Stimulated activated CD4-positive, alpha-beta T cell treated with anti-CD3 and anti-CD28 coated beads, Interleukin-1b, Interleukin-23, amount 100 ng/mL, for 48 hours (primary cell): ENCODE measurements at regions not wholly inside any gene's neighbourhood (a gene's known extent, or its start where the extent isn't known, plus 50 kb on each side); places are given as distances from the start of the nearest gene placed in this dataset.
"Not testable (repeated sequence)": the region's sequence is repeated elsewhere in the genome, so short reads cannot be mapped to it uniquely, and the experiment has no call there.

Experiments
- DNase-seq: peaks from one replicate; pipeline ENCODE4 v3.0.0-alpha.2; 2020

DNA sequence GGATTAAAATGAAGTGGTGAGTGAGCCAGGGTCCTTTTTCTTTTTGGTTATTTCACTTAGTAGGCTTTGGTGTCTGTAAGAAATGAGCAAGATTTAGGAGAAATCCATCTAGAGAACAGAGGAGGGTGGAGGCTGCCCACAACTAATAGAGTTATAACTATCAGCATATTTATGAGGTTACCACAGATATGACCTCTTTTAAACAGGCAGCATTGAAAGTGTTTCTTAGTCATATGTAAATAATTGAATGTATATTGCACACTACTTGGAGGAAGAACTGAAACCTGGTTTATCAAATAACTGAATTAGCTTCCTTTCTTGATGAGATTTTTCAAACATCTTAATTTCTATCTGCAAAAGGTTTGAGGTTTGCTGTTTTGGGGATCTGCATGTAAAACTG lies 483.1 kb upstream of the PIK3R1 start:
- DNase-seq: no peak

DNA sequence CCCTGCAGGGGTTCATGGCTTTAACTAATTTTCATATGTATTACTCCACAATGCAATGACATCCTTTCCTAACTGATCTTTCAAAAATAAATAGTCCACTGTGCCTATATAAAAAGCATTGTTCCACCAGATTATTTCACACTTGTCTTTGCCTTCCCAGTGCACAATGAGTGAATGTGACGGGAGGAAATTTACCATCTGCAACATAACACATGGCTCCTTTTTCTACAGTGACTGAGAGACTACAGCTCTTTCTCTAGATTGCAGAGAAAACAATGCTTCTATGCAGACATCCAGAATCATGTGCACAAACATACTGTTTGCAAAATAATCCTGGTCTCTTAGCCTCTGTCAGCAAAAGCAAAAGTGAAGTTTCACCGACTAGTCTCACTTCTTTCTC lies 483.7 kb upstream of the PIK3R1 start:
- no peak for DNase-seq

DNA sequence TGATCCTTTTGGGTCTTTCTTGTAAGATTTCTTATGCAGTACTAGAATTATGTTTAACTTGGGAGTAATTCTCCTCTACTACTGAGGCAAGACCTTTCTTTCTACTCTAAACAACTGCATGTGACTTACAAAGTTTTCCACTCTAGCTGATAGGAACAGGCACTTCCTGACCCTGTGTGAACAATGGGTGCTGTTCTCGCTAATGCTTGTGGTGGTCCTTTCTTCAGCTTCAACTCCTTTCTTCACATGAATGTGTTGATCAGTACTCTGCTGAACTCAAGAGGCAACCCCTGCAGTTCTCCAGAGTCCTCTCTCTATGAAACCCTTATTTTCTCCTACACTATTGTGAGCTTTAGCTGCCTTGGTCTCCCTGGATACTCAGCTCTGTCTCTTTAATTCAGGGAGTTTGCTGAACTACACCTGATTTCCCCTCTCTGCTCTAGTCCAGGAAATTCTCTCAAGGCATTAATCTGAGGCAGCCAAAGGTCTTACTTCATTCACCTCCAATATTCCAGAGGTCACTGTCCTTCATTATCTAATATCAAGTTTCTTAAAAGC lies 484.6 kb upstream of the PIK3R1 start:
- no peak for DNase-seq

DNA sequence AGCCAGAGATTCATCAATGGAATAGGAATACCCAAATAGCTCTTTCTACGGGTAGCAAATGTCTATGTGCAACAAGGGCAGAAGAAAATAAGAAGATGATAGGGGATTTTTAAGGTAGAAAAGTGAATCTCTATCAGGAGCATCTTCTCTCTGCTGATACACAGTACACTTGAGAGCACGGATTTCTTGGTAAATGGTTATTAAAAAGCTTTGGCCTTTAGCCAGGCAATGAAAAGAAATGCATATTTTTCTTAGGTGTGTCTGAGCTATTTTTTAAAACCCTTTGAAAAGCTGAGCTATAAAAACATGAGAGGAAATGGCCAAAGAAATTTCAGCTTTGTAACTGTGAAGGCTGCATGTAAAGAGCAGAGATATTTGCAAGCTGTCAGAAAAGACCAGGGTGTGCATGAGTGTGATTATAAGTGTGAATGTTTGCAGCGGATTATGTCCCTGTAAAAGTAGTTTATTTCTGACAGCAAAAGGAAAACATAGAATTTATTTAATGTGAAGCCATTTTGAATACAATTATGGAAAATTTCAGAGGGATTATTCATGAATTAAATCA lies 487.1 kb upstream of the PIK3R1 start:
- no peak for DNase-seq

DNA sequence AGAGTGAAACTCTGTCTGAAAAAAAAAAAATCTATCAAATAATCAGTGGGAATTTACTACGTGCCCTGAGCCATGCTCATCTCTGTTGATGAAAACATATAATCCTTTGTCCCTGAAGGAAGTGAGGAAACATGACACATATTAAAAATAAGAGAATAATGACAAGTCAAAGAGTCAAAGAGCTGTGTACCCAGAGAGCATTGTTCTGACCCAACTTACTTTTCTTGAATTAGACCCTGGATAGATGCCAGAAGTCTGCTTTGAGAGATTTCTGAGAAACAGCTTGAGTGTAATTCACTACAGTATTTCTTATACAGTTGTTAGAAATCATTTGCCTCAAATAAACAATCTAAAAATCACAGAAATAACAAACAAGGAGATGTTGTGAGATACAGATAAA lies 490.0 kb upstream of the PIK3R1 start:
- no peak for DNase-seq

DNA sequence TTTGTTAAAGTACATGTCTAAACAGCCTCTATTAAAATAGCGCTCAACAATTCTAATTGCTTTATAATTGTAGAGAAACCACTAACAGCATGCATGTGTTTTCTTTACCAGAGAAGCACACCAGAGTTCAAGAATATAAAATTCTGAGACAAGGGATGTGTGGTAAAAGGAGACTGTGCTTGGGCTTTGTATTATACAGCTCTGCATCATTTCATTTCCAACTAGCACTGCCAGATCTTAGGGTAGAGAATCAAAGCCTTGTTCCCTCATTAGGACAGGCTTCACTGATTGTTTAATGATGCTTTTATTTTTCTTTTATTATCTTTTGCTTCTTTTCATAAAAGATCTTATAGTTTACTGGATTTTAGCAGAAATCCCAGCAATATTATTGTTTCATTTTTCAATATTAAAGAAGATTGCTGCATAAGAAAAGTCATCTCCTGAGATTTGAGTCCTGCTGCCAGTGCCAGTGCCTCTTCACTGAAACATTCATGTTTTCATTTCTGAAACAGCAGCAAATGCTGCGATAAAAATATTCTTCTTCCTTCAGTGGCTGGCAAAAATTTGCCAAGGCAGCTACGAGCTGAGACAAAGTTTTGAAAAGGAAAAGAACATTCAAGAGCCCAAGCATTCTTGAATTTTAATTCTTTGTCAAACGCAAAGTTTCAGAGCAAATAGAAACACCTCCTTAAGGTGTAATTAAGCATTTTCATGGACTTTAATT lies 491.0 kb upstream of the PIK3R1 start:
- no peak for DNase-seq

DNA sequence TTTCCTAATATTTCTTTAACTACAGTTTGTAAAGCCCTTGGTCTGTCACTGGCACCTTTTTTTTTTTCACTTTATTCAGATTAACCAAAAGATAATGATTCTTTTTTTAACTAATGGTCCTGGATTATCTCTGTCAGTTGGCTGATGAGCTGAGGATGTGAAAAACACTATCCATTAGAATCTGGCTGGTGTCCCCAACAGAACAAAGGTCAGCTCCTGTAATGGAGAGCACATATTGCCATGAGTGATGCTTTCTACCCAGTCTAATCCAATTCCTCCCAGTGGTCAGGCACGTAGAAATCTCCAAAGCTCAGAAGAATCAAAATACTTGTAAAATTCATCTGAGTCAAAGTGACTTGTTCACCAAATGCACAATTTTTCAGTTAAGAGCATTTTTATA lies 491.7 kb upstream of the PIK3R1 start:
- no peak for DNase-seq

DNA sequence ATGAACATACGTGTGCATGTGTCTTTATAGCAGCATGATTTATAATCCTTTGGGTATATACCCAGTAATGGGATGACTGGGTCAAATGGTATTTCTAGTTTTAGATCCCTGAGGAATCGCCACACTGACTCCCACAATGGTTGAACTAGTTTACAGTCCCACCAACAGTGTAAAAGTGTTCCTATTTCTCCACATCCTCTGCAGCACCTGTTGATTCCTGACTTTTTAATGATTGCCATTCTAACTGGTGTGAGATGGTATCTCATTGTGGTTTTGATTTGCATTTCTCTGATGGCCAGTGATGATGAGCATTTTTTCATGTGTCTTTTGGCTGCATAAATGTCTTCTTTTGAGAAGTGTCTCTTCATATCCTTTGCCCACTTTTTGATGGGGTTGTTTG lies 493.0 kb upstream of the PIK3R1 start:
- not testable (repeated sequence) for DNase-seq

DNA sequence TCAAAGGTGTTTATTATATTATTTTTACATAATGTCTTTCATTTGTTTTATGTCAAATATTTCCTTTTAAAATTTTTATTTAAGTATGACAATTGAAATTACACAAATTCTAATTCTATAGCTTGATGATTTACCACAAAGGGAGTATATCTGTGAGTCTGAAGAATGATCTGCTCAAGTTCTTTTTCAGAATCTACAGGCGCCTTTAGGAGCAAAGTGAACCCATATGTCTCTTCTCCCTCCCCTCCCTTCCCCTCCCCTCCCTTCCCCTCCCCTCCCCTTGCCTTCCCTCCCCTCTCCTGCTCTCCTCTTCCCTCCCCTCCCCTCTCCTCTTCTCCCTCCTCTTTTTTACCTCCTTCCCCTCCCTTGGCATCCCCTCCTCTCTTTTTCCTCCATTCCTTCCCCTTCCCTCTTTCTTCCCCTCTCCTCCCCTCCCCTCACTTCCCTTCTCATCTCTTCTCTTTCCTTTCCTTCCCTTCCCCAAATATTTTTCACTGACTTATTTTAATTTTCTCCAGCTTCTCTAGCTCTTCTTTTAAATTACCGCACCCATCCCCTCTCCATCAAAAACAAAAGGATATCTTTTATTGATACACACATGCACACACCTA lies 495.3 kb upstream of the PIK3R1 start:
- DNase-seq: no peak

DNA sequence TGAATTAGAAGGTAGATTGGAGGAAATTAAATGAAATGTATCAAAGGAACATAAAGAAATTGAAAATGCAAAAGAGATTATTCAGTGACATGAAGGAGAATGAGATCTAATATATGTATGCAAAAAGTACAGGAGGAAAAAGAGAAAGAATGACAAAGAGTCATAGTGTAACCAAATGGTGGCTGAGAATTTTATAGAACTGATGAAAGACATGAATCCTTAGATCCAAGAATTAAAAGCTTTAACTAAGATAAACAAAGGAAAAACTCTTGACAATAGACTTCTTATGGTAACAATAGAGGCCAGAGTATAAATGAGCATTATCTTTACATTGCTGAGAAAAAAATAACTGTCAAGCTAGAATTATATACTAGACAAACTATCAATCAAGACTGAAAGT lies 505.4 kb upstream of the CD180 start:
- no peak for DNase-seq

DNA sequence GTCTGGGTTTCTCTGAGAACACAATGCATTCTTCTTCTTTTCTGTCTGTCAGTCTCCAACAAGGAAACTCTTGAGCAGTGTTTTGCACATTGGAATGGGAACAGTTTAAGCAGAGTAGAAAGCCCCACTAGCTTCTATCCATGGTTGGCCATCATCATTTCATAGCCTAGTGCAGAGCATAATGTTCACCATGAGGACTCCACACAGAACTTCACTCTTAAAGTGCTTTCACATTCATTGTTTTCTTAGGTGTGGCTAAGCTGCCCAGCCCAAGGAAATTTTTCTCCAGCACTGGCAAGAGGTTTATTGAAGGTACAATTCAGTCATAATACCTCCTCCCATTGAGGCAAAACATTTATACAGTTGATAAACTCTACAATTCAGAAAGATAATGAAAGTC lies 503.0 kb upstream of the CD180 start:
- DNase-seq: no peak

DNA sequence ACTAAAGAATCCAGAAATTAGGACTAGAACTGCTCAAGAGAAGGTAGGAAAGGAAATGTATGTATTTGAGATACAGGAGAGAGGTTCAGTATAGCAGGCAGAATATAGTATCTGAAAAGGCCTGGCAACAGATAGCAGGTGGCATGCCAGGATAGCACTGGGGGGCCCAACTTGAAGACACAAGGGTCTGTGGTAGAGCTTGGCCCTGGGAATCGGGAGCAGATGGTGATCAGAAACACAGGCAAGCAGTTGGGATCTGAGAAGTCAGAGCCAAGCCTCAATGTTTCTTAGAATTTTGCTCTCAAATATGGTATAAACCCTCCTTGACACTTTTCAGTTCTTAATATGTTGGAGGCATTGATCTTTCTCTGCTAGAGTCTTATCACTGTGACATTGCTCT lies 499.8 kb upstream of the CD180 start:
- DNase-seq: no peak

DNA sequence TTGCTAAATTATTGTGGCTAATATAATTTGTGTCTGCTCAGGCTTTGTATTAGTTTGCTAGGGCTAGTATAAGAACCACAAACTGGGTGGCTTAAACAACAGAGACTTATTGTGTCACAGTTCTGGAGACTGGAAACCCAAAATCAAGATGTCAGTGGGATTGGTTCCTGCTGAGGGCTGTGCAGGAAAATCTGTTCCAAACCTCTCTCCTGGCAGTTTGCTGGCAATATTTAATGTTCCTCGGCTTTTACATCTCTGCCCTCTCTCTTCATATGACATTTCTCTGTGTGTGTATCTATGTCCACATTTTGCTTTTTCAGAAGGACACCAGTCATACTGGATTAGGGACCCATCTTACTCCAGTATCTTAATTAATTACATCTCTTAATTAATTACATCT lies 498.8 kb upstream of the CD180 start:
- DNase-seq: no peak

DNA sequence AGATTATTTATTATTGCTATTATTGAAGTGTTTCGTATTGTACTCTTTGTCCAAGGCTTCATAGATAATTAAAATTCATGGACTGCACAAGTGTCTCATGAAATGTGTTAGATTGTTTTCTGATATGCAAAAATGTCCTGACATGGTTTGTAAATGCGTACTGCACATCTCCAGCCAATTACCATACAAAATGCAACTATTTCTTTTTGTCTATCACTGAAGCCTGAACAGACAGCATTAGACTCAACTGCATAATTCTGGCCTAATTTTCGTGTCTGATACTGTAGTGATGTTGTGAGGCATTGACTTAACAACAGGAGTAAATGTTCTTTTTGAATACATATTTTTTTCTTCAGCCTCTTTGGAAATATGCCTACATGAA lies 498.2 kb upstream of the CD180 start:
- DNase-seq: no peak

DNA sequence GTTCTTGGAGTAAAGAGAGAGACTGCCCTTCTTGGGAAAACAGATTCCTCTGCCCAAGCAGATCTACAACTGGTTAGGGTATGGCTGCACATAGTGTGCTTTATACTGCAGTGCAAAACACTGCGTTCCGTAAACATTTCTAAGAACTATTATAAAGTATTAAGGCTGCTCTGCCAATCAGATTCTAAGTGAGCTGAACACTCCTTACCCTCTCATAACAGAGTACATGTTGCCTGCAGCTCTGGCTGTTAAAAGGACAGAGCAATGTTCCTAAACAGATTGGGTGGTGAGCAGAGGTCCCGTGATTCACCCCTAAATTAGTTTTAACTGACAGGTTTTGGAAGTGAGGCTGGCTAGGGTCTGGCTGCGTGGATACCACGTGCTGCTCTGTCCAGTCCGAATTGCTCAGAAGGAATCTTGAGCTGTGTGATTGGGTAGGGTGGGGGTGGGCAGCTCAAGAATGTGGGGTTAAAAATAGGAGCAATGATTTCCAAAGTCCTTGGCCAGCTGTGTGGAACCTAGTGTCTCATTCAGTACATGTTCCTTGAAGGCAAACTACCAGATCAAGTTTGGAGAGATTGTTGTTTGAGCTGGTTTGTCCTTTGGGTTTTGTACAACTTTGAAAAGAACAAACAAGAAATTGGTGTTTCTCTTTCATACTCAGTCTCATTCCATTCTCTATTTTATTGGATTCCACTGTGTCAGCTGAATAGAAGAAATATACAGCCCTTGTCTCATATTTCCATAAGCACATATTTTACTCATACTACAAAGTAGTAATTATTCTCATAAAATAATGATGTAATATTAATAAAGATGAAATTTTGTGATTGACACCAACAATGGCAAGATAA lies 497.6 kb upstream of the CD180 start:
- DNase-seq: no peak

DNA sequence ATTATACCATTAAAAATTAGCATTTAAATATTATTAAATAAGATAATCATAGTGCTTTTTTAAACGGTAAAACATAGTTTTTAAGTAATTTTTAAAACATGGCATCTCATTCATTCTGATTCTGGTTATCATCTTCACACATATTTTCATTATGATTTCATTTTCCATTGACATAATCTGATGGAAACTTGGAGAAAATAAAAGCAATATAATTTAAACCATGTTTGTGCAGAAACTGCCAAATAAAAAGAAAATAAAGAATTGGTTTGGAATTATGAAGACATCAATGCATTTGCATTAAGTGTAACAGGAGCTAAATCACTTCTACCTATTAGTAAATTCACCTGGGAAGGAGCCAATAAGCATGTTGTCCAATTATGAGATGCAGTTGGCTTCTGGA lies 490.1 kb upstream of the CD180 start:
- DNase-seq: no peak

DNA sequence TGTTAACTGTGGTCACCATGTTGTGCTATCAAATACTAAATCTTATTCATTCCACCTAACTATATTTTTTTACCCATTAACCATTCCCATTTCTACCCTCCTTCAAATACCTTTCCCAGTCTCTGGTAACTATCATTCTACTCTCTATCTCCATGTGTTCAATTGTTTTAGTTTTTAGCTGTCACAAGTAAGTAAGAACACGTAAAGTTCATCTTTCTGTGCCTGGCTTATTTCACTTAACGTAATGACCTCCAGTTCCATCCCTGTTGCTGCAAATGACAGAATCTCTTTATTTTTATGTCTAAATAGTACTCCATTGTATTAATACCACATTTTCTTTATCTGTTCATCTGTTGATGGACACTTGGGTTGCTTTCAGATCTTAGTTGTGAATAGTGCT lies 485.1 kb upstream of the CD180 start:
- no peak for DNase-seq

DNA sequence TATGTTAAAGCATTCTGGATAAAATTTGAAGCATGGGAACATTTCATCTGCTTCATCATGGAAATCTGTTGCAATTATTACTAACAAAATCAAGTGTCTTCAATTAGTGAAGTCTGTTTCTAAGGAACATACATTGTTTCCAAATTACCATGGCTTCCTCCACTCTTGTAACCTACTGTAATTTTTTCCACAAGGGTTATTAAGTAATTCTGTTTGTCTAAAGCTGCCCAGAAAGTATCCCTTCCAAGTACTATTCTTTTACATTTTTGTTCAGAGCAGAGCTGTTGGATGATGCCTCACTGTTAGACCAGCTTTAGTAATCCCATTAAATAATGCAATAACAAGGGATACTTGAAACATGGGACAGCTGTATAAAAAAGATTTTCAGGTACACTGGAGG lies 483.5 kb upstream of the CD180 start:
- no peak for DNase-seq

DNA sequence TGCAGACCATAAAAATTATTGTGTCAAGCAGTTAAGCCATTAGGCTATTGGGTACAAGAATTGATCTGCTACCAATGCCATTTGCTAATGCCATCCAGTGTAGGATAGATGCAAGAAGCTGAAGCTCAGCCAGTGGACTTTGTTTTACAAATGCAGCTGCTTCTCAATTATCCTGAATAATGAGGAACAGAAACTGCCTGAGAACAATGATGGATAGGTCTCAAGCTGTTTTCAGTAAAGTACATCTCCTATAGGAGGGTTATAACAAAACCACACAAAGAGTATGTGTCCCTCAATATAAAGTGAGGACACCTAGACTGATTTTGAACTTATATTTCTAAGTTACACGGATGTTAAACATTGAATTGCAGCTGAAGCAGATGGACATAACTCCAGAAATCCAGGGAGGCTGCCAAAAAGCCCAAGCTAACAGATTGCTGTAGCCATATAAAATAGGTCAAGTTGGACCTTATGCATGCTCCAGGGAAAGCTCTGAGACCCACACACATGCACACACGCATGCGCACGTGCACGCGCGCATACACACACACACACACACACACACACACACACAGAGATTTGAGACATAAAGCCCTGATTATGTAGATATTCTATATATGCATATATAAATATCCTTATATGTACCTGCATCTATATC lies 482.7 kb upstream of the CD180 start:
- no peak for DNase-seq

DNA sequence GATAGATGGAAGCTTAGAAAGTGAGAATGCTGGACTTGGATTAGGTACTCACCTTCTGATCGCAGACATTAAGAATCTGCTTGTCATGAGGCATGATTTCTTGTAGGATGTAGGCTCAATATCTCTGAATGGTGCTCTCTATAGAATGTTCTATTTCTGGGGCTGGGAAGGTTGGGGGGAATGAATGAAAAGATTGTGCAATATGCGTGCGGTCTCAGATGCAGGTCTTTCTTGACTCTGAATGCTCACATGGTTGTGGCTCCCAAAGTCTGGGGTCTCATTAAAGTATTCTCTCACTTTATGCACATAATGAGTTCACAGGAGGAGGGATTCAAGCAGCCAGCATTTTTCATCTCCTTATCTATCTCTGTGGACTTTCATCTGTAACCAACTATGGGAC lies 482.0 kb upstream of the CD180 start:
- no peak for DNase-seq

DNA sequence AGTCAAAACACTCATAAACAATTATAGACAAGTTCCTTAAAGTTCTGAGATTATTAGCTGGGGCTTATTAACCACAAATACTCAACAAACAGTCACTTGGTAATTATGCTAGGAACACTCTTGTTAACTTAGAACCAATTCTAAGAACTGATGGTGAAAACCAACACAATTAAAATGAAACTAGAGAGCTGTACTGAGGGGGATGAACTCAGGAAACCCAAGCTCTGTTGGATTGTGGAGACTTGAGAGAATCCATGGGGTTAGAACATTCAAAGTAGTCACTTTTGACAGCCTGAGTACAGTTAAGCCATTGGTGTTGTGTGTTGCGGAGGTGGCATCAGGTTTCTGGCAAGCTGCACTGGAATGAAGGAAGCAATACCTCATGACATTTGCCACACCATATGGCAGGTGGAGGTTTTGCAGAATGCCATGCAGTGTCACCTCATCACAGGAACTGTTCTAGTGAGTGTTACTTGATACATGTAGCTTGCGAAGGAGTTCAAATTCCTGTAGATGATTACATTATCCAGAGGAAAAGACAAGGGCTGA lies 480.9 kb upstream of the CD180 start:
- no peak for DNase-seq

DNA sequence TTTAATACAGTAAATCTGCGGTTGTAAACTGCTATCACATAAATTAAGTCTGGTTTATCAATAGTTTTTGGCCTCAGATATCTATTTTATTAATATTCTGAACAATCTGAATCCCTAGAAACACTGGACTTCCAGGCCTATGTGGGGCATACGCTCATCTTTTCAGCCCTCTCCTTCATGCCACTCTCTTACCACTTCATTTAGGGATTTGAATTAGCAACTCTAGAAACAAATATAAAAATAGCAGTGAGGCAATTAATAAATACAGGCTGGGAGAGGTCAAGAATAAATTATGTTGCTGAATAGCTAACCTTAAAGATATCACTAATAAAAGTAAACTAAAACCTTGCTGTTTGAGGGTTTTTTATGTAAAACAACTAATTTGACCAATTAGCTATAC lies 480.3 kb upstream of the CD180 start:
- no peak for DNase-seq

DNA sequence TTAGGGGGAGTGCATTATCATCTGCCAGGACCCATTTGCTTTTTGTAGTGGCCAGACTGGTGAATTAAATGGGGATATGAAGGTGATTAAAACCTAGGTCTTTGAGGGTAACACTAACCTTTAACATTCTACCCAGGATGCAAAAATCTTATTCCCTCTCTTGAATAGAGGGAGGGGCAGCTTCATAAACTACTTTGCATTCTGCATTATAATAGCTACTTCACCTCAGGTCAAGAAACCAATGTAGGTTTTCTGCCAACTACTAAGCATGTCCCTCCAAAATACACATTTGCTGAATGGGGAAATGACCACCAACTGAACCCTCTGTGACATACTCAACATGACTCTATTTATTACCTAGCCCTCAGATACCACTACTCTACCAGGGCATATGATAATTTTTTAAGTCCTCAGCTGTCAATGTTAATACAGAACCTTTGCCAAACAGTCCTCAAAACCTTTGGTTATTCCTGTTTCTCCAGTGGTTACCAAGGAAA lies 477.6 kb upstream of the CD180 start:
- DNase-seq: no peak
